ENCODE measurements at regions not wholly inside any gene's neighbourhood (a gene's known extent, or its start where the extent isn't known, plus 50 kb on each side); places are given as distances from the start of the nearest gene placed in this dataset.
A peak's percentile ranks its signal among the peaks of the same experiment; 100 is the strongest.
"Not testable (repeated sequence)": the region's sequence is repeated elsewhere in the genome, so short reads cannot be mapped to it uniquely, and the experiment has no call there.

DNA sequence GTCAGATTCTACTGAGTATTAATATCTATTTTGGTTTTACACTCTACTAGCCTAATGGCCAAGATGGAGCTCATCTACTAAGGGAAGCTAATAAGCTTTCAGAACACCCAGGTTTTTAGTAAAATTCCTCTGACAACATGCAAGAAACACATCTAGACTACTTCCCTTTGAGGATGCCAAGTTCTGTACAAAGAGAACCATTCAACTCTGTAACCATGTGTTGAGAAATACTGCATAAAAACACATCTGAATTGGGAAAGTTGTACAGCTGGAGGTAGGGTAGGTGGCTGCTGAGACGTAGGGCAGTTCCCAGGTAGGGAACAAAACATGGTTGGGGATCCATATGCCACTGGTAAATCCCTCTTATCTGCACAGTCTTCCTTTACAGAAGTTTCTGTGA, 66.2 kb downstream of the SC5D start:
- DNase-seq = no peak

GRCh38 chr11:121359591-121359990, 67.0 kb downstream of the SC5D start:
- DNase-seq = no peak

DNA sequence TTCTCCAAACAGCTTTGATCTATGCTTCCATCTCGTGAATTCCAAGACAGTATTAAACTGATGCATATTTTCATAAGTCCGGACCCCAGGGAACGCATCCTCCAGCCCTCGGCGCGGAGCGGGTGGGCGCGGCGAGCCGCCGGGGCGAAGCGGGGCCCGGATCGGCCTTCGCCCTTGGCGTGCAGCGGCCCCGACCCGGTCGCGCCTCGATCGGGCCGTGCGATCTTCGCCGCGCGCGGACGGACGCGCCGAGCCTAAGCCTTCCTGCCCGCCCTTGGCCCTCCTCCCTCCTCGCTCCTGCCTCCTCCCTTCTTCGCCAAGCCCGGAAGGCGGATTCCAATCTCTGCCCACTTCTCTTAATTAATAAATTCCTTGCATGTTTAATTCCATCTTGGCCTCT, 70.4 kb downstream of the SC5D start:
- not testable (repeated sequence) for DNase-seq

DNA sequence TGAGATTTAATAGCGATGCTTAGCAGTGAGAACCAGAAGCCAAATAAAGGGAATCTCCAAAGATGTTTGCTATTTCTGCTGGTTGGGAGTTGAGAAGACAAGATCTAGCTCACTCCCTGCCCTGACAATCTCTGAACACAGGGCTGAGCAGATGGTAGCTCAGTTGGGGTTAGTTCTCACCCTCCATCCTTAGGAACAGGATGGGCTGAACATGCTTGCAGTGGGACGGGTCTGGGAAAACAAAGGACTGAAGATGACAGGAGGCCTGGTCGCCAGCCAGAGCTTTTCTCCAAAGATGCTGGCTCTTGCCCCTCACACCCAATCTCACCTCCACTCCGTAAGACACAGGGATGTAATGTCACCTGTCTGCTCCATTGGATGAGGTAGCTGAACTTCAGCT, 72.7 kb downstream of the SC5D start:
- no peak for DNase-seq

GRCh38 chr11:121366038-121366437, 73.5 kb downstream of the SC5D start:
- no peak for DNase-seq

DNA sequence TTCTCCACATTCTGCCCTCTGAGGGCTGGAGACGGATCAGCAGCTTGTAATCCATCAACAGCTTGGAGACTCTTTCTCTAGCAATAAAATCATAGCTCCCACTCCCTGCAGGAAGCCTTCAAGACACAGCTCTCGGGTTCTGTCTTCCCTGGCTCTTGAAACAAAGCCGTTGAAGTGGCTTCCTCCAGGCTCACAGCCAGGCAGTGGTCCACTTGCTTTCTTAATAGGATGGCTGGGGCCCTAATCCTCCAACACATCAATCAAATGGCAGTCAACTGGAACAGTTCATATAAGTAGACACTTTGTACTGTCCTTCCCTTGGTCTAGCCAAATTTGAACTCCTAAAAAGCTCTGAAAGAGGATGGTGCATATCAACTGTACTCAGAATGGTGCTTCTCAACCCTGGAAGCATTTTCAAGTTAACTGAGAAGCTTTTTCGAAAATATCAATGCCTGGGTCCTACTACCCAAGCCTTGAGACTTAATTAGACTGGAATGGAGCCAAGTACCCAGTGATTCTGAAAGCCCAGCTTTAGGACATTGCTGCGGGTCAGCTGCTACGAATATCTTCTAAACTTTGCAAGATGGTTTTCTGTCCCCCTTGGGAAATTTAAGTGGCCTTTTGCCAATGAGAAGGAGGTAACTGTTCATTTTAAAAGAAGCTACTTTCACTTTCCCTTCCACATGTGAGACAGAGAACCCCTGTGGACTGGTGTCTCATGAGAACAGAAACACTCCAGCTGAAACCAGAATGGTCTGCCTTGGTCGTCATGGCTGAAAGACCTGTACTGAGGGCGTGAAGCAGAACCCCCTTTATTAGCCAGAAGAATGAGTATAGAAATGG, 74.7 kb downstream of the SC5D start:
- peak; percentile 14 for DNase-seq

DNA sequence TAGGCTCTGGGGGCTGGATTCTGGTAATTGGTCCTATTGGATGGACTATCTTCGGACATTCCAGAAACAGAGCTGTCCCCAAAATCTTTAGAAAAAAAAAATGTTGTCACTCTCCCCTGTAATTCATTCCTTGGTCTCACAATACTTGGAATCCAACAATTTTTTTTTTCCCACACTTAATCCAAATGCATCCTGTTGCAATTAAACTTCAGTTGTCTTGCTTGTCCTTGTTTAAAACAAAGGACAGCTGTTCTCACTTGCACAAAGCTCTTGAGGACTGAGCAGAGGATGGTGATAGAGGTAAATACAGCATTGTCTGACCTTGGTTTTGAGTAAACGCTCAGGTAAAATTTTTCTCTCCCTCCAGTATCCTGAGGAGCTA, 75.3 kb downstream of the SC5D start:
- peak; percentile 22 for DNase-seq

DNA sequence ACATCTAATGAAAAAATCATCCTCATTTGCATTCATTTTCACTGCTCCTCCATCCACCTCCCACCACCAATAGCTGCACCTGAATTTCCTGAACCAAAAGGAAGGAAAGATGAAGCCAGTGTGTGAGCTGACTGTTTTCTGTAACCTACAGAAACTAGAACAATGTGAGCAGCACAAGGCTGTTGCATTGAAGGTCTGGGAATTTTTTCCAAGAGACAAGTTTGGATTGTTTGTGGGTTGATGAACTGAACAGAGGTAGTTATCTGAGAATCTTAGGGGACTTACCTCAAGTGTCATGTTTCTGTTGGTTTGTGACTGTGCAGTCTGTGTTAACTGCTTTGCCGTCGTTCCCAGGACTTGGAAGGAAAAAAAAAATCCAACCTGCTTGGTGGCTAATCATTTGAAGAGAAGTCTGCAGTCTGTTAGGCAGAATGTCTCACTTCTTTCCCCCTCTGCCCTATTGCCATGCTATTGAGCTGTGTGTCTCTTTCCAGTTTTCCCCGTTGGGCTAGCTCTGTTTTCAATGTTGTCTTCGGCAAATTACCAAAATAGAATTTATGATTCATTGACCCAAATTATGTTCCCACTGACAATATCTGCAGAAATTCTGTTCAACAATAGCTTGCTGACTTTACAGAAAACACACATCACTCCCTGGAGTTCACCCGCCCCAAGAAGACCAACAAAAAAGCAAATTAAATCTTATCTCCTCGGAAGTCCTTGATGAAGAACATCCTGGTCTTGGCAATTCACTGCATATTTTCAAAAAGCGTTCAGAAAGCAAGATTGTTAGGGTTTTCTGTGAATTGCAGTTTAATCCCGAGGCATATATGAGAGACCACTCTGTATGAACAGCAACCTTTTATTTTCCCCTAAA, 76.0 kb downstream of the SC5D start:
- no peak for DNase-seq

DNA sequence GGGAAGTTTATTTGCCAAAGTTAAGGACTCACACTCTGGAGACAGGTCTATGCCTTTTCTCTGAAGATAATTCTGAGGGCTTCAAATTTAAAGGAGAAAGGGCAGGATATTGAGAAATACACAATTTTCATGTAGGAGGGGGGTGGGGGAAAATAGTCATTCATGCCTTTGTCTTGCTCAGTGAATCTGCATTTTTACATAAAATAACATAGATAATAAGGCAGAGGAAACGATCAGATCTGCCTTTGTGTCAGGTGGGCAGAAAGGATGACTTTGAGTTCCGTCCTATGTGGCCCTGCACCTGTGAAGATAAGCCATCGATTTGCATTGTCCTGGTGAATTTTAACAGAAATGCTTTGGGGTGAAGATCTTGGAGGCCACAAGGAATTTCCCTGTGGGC, 76.8 kb downstream of the SC5D start:
- no peak for DNase-seq

- peak; percentile 86 for DNase-seq
Observed at GRCh38 chr11:121372028-121372427, 79.5 kb downstream of the SC5D start.

GRCh38 chr11:121372671-121373429, 79.3 kb upstream of the SORL1 start:
- DNase-seq = peak; percentile 30

- DNase-seq = no peak
Observed at GRCh38 chr11:121374286-121374985, 77.7 kb upstream of the SORL1 start.

DNA sequence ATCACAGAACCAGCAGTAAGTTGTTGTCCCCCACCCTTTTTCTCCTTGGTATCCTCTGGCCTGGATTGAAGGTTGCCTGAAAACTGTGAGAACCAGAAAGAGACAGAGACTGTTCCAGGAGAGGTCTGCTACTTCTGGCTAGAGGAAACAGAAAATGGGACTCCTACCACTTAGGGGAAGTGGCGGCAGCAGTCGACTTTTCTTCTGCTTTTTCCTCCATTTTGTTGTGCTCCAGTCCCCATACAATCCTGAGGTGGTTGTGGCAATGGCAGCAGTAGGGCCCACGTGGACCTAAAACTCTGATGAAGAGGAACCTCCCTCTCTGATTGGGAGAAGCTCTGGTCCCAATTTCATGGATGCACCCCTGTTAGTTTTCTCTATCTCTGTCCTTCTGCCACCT, 76.0 kb upstream of the SORL1 start:
- DNase-seq = no peak

DNA sequence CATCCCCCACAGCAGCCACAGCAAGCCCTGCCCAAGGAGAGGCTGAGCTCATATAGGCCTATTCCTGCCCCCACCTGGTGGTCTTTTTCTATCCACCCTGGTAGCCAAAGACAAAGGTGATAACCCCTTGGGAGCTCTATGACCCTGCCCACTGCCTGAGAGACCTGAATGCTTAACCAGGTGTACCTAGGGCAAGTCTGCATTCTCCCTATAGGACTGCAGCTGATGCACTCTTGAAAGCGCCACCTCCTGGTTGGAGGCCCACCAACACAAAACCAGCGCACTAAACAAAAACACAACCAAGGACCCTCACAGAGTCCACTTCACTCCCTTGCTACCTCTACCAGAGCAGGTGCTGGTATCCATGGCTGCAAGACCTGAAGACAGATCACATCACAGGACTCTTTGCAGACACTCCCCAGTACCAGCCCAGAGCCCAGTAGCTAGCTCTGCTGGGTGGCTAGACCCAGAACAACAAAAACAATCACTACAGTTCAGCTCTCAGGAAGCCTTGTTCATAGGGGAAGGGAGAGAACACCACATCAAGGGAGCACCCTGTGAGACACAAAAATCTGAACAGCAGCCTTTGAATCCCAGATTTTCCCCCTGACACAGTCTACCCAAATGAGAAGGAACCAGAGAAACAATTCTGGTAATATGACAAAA, 72.8 kb upstream of the SORL1 start:
- DNase-seq = not testable (repeated sequence)

GRCh38 chr11:121383716-121384115, 68.4 kb upstream of the SORL1 start:
- DNase-seq = no peak

DNA sequence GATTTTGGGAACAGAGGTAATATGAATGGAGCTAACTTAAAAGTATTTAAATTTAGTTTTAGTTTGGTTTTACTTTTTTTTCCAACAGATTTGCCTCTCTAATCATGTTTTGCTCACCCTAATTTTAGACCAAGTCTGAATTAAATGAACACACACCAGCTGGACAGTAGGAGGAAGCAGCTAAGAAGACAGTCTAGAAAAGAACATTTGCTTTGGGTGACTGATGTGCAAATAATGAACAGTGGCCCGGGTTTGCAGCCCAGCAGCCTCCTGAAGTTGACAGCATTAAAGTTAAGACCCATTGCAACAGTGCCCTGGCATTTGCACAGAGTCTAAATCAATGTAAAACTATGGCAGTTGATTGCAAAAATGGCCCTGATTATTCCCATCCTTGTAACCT, 66.4 kb upstream of the SORL1 start:
- no peak for DNase-seq
